SK-N-SH (cell line): ENCODE measurements at regions not wholly inside any gene's neighbourhood (a gene's known extent, or its start where the extent isn't known, plus 50 kb on each side); places are given as distances from the start of the nearest gene placed in this dataset.
"Not testable (repeated sequence)": the region's sequence is repeated elsewhere in the genome, so short reads cannot be mapped to it uniquely, and the experiment has no call there.

Experiments used
- CTCF ChIA-PET: fragments of 300-600, 350-600 bp; formaldehyde crosslinking; extraction: SDS; loops from one replicate; lab custom pipeline; 2021; lab: Yijun Ruan, JAX
- POLR2A ChIA-PET: fragments of 350-600 bp; sonication (Branson Sonifier 250); formaldehyde crosslinking; extraction: SDS; loops from one replicate; lab custom pipeline; 2020; ENCODE audit warnings: antibody characterized with exemption, inconsistent platforms; lab: Yijun Ruan, JAX
- DNase-seq: peaks from one replicate; pipeline ENCODE4 v3.0.0; 2012
- H2AFZ ChIP-seq: fragments of 200-600 bp; sonication (generic); 2 replicates; pipeline ENCODE4 v1.8.1; 2016; ENCODE audit warnings: antibody characterized with exemption, mild to moderate bottlenecking, low read depth
- H3F3A ChIP-seq: fragments of 200-600 bp; sonication (generic); replicated peaks from 2 replicates; pipeline ENCODE3; 2016; ENCODE audit warnings: antibody characterized with exemption, mild to moderate bottlenecking; ENCODE audit not compliant: insufficient read depth
- H3K27ac ChIP-seq, 2 experiments: fragments of 200-500 bp in 1 of 2; fragments of 200-600 bp in 1 of 2; sonication (Bioruptor generic) in 1 of 2; sonication (generic), shearing (Covaris generic) in 1 of 2; 2 replicates each; pipeline versions ENCODE4 v1.5.1 to v1.6.1; 2014 to 2016; ENCODE audit warnings: low read depth in 2 of 2, inconsistent platforms in 1 of 2, low read length in 1 of 2, mild to moderate bottlenecking in 1 of 2, mixed read lengths in 1 of 2
- H3K27me3 ChIP-seq: fragments of 200-600 bp; sonication (generic), shearing (Covaris generic); 2 replicates; pipeline ENCODE4 v1.6.1; 2016; ENCODE audit warnings: mixed run types; ENCODE audit not compliant: insufficient read depth
- H3K36me3 ChIP-seq, 2 experiments: fragments of 200-500 bp in 1 of 2; fragments of 200-600 bp in 1 of 2; sonication (Bioruptor generic) in 1 of 2; sonication (generic) in 1 of 2; replicated peaks in 1 of 2; 2 replicates each; pipeline versions ENCODE3 to v1.5.1; 2014 to 2016; ENCODE audit warnings: low read length in 1 of 2, mild to moderate bottlenecking in 1 of 2; ENCODE audit not compliant: insufficient read depth in 2 of 2, control insufficient read depth in 1 of 2
- H3K4me1 ChIP-seq, 2 experiments: fragments of 200-500 bp in 1 of 2; fragments of 200-600 bp in 1 of 2; sonication (Bioruptor generic) in 1 of 2; sonication (generic), shearing (Covaris generic) in 1 of 2; 2 replicates each; pipeline versions ENCODE4 v1.5.1 to v1.6.1; 2014 to 2016; ENCODE audit warnings: low read depth in 1 of 2, low read length in 1 of 2, mixed run types in 1 of 2; ENCODE audit not compliant: insufficient read depth in 2 of 2, control insufficient read depth in 1 of 2
- H3K4me2 ChIP-seq: fragments of 200-600 bp; sonication (generic), shearing (Covaris generic); 2 replicates; pipeline ENCODE4 v1.6.1; 2017; ENCODE audit warnings: mixed run types
- H3K4me3 ChIP-seq, 2 experiments: fragments of 200-500 bp in 1 of 2; fragments of 200-600 bp in 1 of 2; sonication (Bioruptor generic) in 1 of 2; sonication (generic), shearing (Covaris generic) in 1 of 2; 2 replicates each; pipeline versions ENCODE4 v1.5.1 to v1.8.1; 2014 to 2016; ENCODE audit warnings: low read depth in 2 of 2, inconsistent platforms in 1 of 2, low read length in 1 of 2, mild to moderate bottlenecking in 1 of 2, mixed read lengths in 1 of 2, moderate library complexity in 1 of 2
- H3K79me2 ChIP-seq: fragments of 200-600 bp; sonication (generic); 2 replicates; pipeline ENCODE4 v1.8.1; 2017; ENCODE audit warnings: mild to moderate bottlenecking; ENCODE audit not compliant: insufficient read depth
- H3K9ac ChIP-seq: fragments of 200-600 bp; sonication (generic); 2 replicates; pipeline ENCODE4 v1.6.1; 2017; ENCODE audit warnings: mixed run types
- H3K9me2 ChIP-seq: fragments of 200-600 bp; sonication (generic); 2 replicates; pipeline ENCODE4 v1.6.1; 2017; ENCODE audit warnings: mixed run types
- H3K9me3 ChIP-seq: fragments of 200-600 bp; sonication (generic); 2 replicates; pipeline ENCODE4 v1.6.1; 2017; ENCODE audit warnings: mixed run types, mild to moderate bottlenecking, moderate library complexity
- H4K20me1 ChIP-seq: fragments of 200-600 bp; sonication (generic); 2 replicates; pipeline ENCODE4 v1.6.1; 2017; ENCODE audit warnings: mild to moderate bottlenecking, mixed run types; ENCODE audit not compliant: insufficient read depth
- CTCF ChIP-seq: fragments of 200-600 bp; sonication (generic); IDR thresholded peaks from 2 replicates; pipeline ENCODE4 v1.6.1; 2017; ENCODE audit warnings: antibody characterized with exemption, mild to moderate bottlenecking, moderate library complexity
- ELF1 ChIP-seq: IDR thresholded peaks from 2 replicates; pipeline ENCODE4 v1.4.0; 2012
- EP300 ChIP-seq, 2 experiments: IDR thresholded peaks; 2 replicates each; pipeline versions ENCODE4 v1.4.0 to v1.6.1; 2012; ENCODE audit warnings: borderline replicate concordance in 1 of 2, low read depth in 1 of 2, low read length in 1 of 2
- EZH2phosphoT487 ChIP-seq: fragments of 200-600 bp; sonication (generic); IDR thresholded peaks from 2 replicates; pipeline ENCODE4 v1.6.1; 2017; ENCODE audit warnings: low read depth, mixed run types, mild to moderate bottlenecking, antibody characterized with exemption, moderate library complexity, borderline replicate concordance
- FOXJ3 ChIP-seq: sonication (generic); formaldehyde crosslinking; IDR thresholded peaks from 2 replicates; pipeline ENCODE4 v1.5.1; 2020; ENCODE audit warnings: mild to moderate bottlenecking, missing genetic modification reagents
- GABPA ChIP-seq: IDR thresholded peaks from 2 replicates; pipeline ENCODE4 v1.4.0; 2012; ENCODE audit warnings: low read depth, mild to moderate bottlenecking
- JUND ChIP-seq: IDR thresholded peaks from 2 replicates; pipeline ENCODE4 v1.4.0; 2012
- NFIC ChIP-seq: IDR thresholded peaks from 2 replicates; pipeline ENCODE4 v1.4.0; 2012; ENCODE audit warnings: borderline replicate concordance
- NRF1 ChIP-seq: IDR thresholded peaks from 2 replicates; pipeline ENCODE4 v1.6.1; 2012; ENCODE audit warnings: low read depth, mild to moderate bottlenecking, low read length
- RAD21 ChIP-seq: IDR thresholded peaks from 2 replicates; pipeline ENCODE4 v1.6.1; 2012; ENCODE audit warnings: mild to moderate bottlenecking, low read length
- RXRA ChIP-seq: IDR thresholded peaks from 2 replicates; pipeline ENCODE4 v1.4.0; 2012; ENCODE audit warnings: low read depth, mild to moderate bottlenecking, borderline replicate concordance
- SMC3 ChIP-seq: IDR thresholded peaks from 2 replicates; pipeline ENCODE4 v1.6.1; 2012; ENCODE audit warnings: low read depth, low read length, improper control_type of control experiment
- TAF1 ChIP-seq: IDR thresholded peaks from 2 replicates; pipeline ENCODE4 v1.6.1; 2012; ENCODE audit warnings: low read depth, mild to moderate bottlenecking, low read length, moderate library complexity, borderline replicate concordance
- TCF12 ChIP-seq: IDR thresholded peaks from 2 replicates; pipeline ENCODE4 v1.4.0; 2012
- TEAD4 ChIP-seq: IDR thresholded peaks from 2 replicates; pipeline ENCODE4 v1.4.0; 2012; ENCODE audit warnings: mild to moderate bottlenecking, borderline replicate concordance; ENCODE audit not compliant: insufficient read depth
- USF1 ChIP-seq: IDR thresholded peaks from 2 replicates; pipeline ENCODE4 v1.4.0; 2012; ENCODE audit warnings: low read depth, borderline replicate concordance
- YY1 ChIP-seq: IDR thresholded peaks from 2 replicates; pipeline ENCODE4 v1.4.0; 2012; ENCODE audit warnings: low read depth, mild to moderate bottlenecking
- WGBS: methylation state at CpG from one replicate; pipeline ENCODE4 v1.1.6; 2017; ENCODE audit warnings: low lambda C conversion rate; 5-methylcytosine and 5-hydroxymethylcytosine counted together
- TF ChIP-seq, protein P1 (sequence below): IDR thresholded peaks from 2 replicates; pipeline ENCODE4; 2012

GRCh38 chr3:151673974-151674373 is 59.8 kb upstream of the AADACL2 start:
- Histone ChIP-seq H3F3A (no peaks in the 10 kb centered on the region), H3K36me3 (peaks cover 0 to 5% of the 10 kb centered on the region in 2 experiments), H2AFZ (no peak overlapping the region), H3K4me2 (no peak overlapping the region), H3K4me1 (no peaks in the 10 kb centered on the region), H3K9me2 (0 out of 2 replicates have a peak, but pooled peaks cover 6% of the 10 kb centered on the region), H3K4me3 (no peak overlapping the region), H3K27me3 (no peaks in the 10 kb centered on the region), H3K27ac (no peak overlapping the region), H3K9ac (no peak overlapping the region), H4K20me1 (no peaks in the 10 kb centered on the region), H3K79me2 (no peaks in the 10 kb centered on the region), H3K9me3 (no peaks in the 10 kb centered on the region)
- 0% methylated on average over 1 of the region's 1 CpG for WGBS
- CTCF ChIA-PET: no interaction called here
- no peak for DNase-seq
- POLR2A ChIA-PET: no interaction called here
- TF ChIP-seq JUND (no peak), EP300 (IDR thresholded peaks at IDR 0.05; ENCODE audit: borderline replicate concordance in 1 of 2, low read depth in 1 of 2, low read length in 1 of 2) (no peak), YY1 (no peak), TAF1 (no peak), USF1 (no peak), EZH2phosphoT487 (no peak), SMC3 (no peak), TCF12 (no peak), NFIC (no peak), TEAD4 (no peak), ELF1 (no peak)
- TF ChIP-seq, protein P1, sequence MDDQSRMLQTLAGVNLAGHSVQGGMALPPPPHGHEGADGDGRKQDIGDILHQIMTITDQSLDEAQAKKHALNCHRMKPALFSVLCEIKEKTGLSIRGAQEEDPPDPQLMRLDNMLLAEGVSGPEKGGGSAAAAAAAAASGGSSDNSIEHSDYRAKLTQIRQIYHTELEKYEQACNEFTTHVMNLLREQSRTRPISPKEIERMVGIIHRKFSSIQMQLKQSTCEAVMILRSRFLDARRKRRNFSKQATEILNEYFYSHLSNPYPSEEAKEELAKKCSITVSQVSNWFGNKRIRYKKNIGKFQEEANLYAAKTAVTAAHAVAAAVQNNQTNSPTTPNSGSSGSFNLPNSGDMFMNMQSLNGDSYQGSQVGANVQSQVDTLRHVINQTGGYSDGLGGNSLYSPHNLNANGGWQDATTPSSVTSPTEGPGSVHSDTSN: no peak

- H3F3A ChIP-seq, DNase-seq, CTCF ChIA-PET, H3K79me2 ChIP-seq, H3K4me1 ChIP-seq, H3K9me3 ChIP-seq, H3K36me3 ChIP-seq, H3K9ac ChIP-seq, H3K9me2 ChIP-seq, H2AFZ ChIP-seq, H3K4me3 ChIP-seq, POLR2A ChIA-PET, H4K20me1 ChIP-seq, H3K27ac ChIP-seq, H3K27me3 ChIP-seq, H3K4me2 ChIP-seq: not testable (repeated sequence)
- 20% methylated on average over 3 of the region's 3 CpGs for WGBS
Measured at GRCh38 chr3:151667762-151668161, 66.0 kb upstream of the AADACL2 start.

GRCh38 chr3:151660885-151661284 is 72.8 kb upstream of the AADACL2 start:
- H3K27me3 ChIP-seq: no peaks in the 10 kb centered on the region
- DNase-seq: peak; percentile 4
- no peak overlapping the region for H3K27ac ChIP-seq
- H3K4me1 ChIP-seq: peaks cover 0 to 9% of the 10 kb centered on the region in 2 experiments; a peak in 2 of 4 replicates
- no peak for TF ChIP-seq RXRA
- no peak for TF ChIP-seq NRF1
- no peak for TF ChIP-seq GABPA
- peak; percentile 15; the same call in 1 of the 2 replicates for TF ChIP-seq SMC3
- no peak for TF ChIP-seq FOXJ3 (CRISPR knock-in tag)
- TF ChIP-seq CTCF: peak; percentile 50
- peak; percentile 55; the same call in 1 of the 2 replicates for TF ChIP-seq RAD21
- ChIA-PET CTCF (no interaction called here), POLR2A (no interaction called here)
- H3K4me3 ChIP-seq: no peak overlapping the region
- no peaks in the 10 kb centered on the region for H3F3A ChIP-seq
- no peaks in the 10 kb centered on the region for H3K9me3 ChIP-seq
- no peaks in the 10 kb centered on the region for H3K79me2 ChIP-seq
- WGBS: 19% methylated on average over 4 of the region's 4 CpGs
- H3K9me2 ChIP-seq: no peaks in the 10 kb centered on the region
- no peak overlapping the region for H3K9ac ChIP-seq
- H3K36me3 ChIP-seq: peaks cover 0 to 3% of the 10 kb centered on the region in 2 experiments
- no peaks in the 10 kb centered on the region for H4K20me1 ChIP-seq
- no peak overlapping the region for H2AFZ ChIP-seq
- no peak overlapping the region for H3K4me2 ChIP-seq
